ENCODE measurements at regions not wholly inside any gene's neighbourhood (a gene's known extent, or its start where the extent isn't known, plus 50 kb on each side); places are given as distances from the start of the nearest gene placed in this dataset.
"Not testable (repeated sequence)": the region's sequence is repeated elsewhere in the genome, so short reads cannot be mapped to it uniquely, and the experiment has no call there.

GRCh38 chr2:199055336-199055735 lies 402.4 kb downstream of the SATB2 start:
- H3K36me3 ChIP-seq = no peaks in the 10 kb centered on the region
- intact Hi-C loops (cut with DNase I) = no loop called here
- H3K9me3 ChIP-seq = no peaks in the 10 kb centered on the region
- no peaks in the 10 kb centered on the region for H3K4me1 ChIP-seq
- TF ChIP-seq POLR2A (IDR thresholded peaks at IDR 0.05) = no peak
- TF ChIP-seq CTCF (IDR thresholded peaks at IDR 0.05) = no peak
- H3K27ac ChIP-seq = no peak overlapping the region
- WGBS, 2 donors = 76 to 77% methylated on average over 2 of the region's 2 CpGs
- no peak for DNase-seq
- H3K4me3 ChIP-seq (replicated peaks in 1 of 3) = no peak overlapping the region
- no peaks in the 10 kb centered on the region for H3K27me3 ChIP-seq

GRCh38 chr2:199042660-199043379 lies 414.9 kb downstream of the SATB2 start:
- no peak for TF ChIP-seq POLR2A (IDR thresholded peaks at IDR 0.05)
- no peak for TF ChIP-seq CTCF (IDR thresholded peaks at IDR 0.05)
- H3K27ac ChIP-seq = no peak overlapping the region

GRCh38 chr2:199040522-199040921 lies 417.2 kb downstream of the SATB2 start:
- Histone ChIP-seq H3K9me3 (no peaks in the 10 kb centered on the region), H3K27ac (no peak overlapping the region), H3K4me3 (replicated peaks in 1 of 3) (no peak overlapping the region), H3K27me3 (no peaks in the 10 kb centered on the region), H3K4me1 (no peaks in the 10 kb centered on the region), H3K36me3 (no peaks in the 10 kb centered on the region)
- no peak for DNase-seq
- intact Hi-C loops (cut with DNase I) = no loop called here
- WGBS, 2 donors = 49 to 57% methylated on average over 2 of the region's 2 CpGs
- TF ChIP-seq POLR2A (IDR thresholded peaks at IDR 0.05) (no peak), CTCF (IDR thresholded peaks at IDR 0.05) (no peak)

More at GRCh38 chr2:199042660-199043379, 414.9 kb downstream of the SATB2 start:
- 74 to 84% methylated on average over 2 of the region's 2 CpGs for WGBS, 2 donors
- H3K4me1 ChIP-seq = no peaks in the 10 kb centered on the region
- no peaks in the 10 kb centered on the region for H3K9me3 ChIP-seq
- intact Hi-C loops (cut with DNase I) = no loop called here
- H3K27me3 ChIP-seq = no peaks in the 10 kb centered on the region
- H3K36me3 ChIP-seq = no peaks in the 10 kb centered on the region
- no peak overlapping the region for H3K4me3 ChIP-seq (replicated peaks in 1 of 3)
- DNase-seq = no peak

GRCh38 chr2:199033761-199034160 lies 424.0 kb downstream of the SATB2 start:
- H3K36me3 ChIP-seq; H3K27ac ChIP-seq; H3K4me3 ChIP-seq (replicated peaks in 1 of 3); intact Hi-C loops (cut with DNase I); H3K4me1 ChIP-seq; H3K27me3 ChIP-seq; DNase-seq; H3K9me3 ChIP-seq: not testable (repeated sequence)
- WGBS, 2 donors = 82 to 89% methylated on average over 3 of the region's 3 CpGs

GRCh38 chr2:199025146-199025545 lies 432.6 kb downstream of the SATB2 start:
- Histone ChIP-seq H3K4me3 (replicated peaks in 1 of 3) (no peak overlapping the region), H3K9me3 (no peaks in the 10 kb centered on the region), H3K36me3 (no peaks in the 10 kb centered on the region), H3K27ac (no peak overlapping the region), H3K27me3 (no peaks in the 10 kb centered on the region), H3K4me1 (no peaks in the 10 kb centered on the region)
- no peak for DNase-seq
- TF ChIP-seq CTCF (IDR thresholded peaks at IDR 0.05) = no peak
- no peak for TF ChIP-seq POLR2A (IDR thresholded peaks at IDR 0.05)
- intact Hi-C loops (cut with DNase I) = no loop called here
- WGBS, 2 donors = 58 to 59% methylated on average over 3 of the region's 3 CpGs

Data from thyroid gland (tissue), 4 donors.